WTC11 (cell line): ENCODE measurements at regions not wholly inside any gene's neighbourhood (a gene's known extent, or its start where the extent isn't known, plus 50 kb on each side); places are given as distances from the start of the nearest gene placed in this dataset.

Experiments used
- ATAC-seq: fragments of 200-7000 bp; cut with Tn5 transposase; 2 replicates; pipeline ENCODE4 v1.10.0; 2021; ENCODE audit warnings: mild to moderate bottlenecking, moderate library complexity
- CTCF ChIA-PET: fragments of 300-600 bp; sonication (Branson Sonifier 250); formaldehyde crosslinking; loops from one replicate; lab custom pipeline; 2021; ENCODE audit warnings: antibody characterized with exemption; lab: Charles Lee
- POLR2A ChIA-PET: fragments of 350-600 bp; sonication (Branson Sonifier 250); formaldehyde crosslinking; loops from one replicate; lab custom pipeline; 2021; ENCODE audit warnings: antibody characterized with exemption; lab: Charles Lee
- DNase-seq: peaks from one replicate; pipeline ENCODE4 v3.0.0; 2021; ENCODE audit warnings: low spot score
- H3K27ac Mint-ChIP-seq: 2 replicates; pipeline ENCODE4 v1.8.0; 2021; ENCODE audit warnings: mixed read lengths
- H3K27me3 Mint-ChIP-seq: 2 replicates; pipeline ENCODE4 v1.8.0; 2021; ENCODE audit warnings: low read depth, mild to moderate bottlenecking, moderate library complexity, mixed read lengths
- H3K36me3 Mint-ChIP-seq: 2 replicates; pipeline ENCODE4 v1.8.0; 2021; ENCODE audit warnings: mixed read lengths
- H3K4me1 Mint-ChIP-seq: 2 replicates; pipeline ENCODE4 v1.8.0; 2022; ENCODE audit warnings: mixed read lengths
- H3K4me3 Mint-ChIP-seq: 2 replicates; pipeline ENCODE4 v1.8.0; 2021; ENCODE audit warnings: mild to moderate bottlenecking, moderate library complexity, mixed read lengths
- H3K9me3 Mint-ChIP-seq: 2 replicates; pipeline ENCODE4 v1.8.0; 2021; ENCODE audit warnings: mixed read lengths
- AR ChIP-seq: fragments of 250-450 bp; sonication (Bioruptor Pico); IDR thresholded peaks from 2 replicates; pipeline ENCODE4 v1.9.0; 2021; ENCODE audit warnings: mild to moderate bottlenecking
- ATF6 ChIP-seq: sonication (generic); formaldehyde crosslinking; IDR thresholded peaks from 2 replicates; pipeline ENCODE4 v1.8.1; 2023; ENCODE audit warnings: mild to moderate bottlenecking, missing genetic modification reagents
- CBFB ChIP-seq: sonication (generic); formaldehyde crosslinking; IDR thresholded peaks from 2 replicates; pipeline ENCODE4 v1.8.1; 2022; ENCODE audit warnings: mild to moderate bottlenecking, low read depth, missing genetic modification reagents
- ELF4 ChIP-seq: sonication (generic); formaldehyde crosslinking; IDR thresholded peaks from 2 replicates; pipeline ENCODE4 v1.8.1; 2022; ENCODE audit warnings: low read depth, mild to moderate bottlenecking, moderate library complexity, missing genetic modification reagents
- GABPB1 ChIP-seq: sonication (generic); formaldehyde crosslinking; IDR thresholded peaks from 2 replicates; pipeline ENCODE4 v1.8.1; 2023; ENCODE audit warnings: mild to moderate bottlenecking, missing genetic modification reagents
- IRF2 ChIP-seq: sonication (generic); formaldehyde crosslinking; IDR thresholded peaks from 2 replicates; pipeline ENCODE4 v1.8.0; 2022; ENCODE audit warnings: low read depth, missing genetic modification reagents, borderline replicate concordance
- MXD4 ChIP-seq: fragments of 250-450 bp; sonication (Bioruptor Pico); IDR thresholded peaks from 2 replicates; pipeline ENCODE4 v1.8.0; 2021; ENCODE audit warnings: mild to moderate bottlenecking, moderate library complexity, borderline replicate concordance
- NFATC4 ChIP-seq: fragments of 250-450 bp; sonication (Bioruptor Pico); IDR thresholded peaks from 2 replicates; pipeline ENCODE4 v1.9.0; 2021; ENCODE audit warnings: mild to moderate bottlenecking
- PREB ChIP-seq: sonication (generic); formaldehyde crosslinking; IDR thresholded peaks from 2 replicates; pipeline ENCODE4 v1.8.1; 2022; ENCODE audit warnings: mild to moderate bottlenecking, missing genetic modification reagents, moderate library complexity, borderline replicate concordance
- PRRX2 ChIP-seq: fragments of 250-450 bp; sonication (Bioruptor Pico); IDR thresholded peaks from 2 replicates; pipeline ENCODE4 v1.8.0; 2021; ENCODE audit warnings: mild to moderate bottlenecking
- TEAD4 ChIP-seq: sonication (generic); formaldehyde crosslinking; IDR thresholded peaks from 2 replicates; pipeline ENCODE4 v1.8.0; 2022; ENCODE audit warnings: mild to moderate bottlenecking, missing genetic modification reagents
- USF1 ChIP-seq: sonication (generic); formaldehyde crosslinking; IDR thresholded peaks from 2 replicates; pipeline ENCODE4 v1.8.0; 2022; ENCODE audit warnings: mild to moderate bottlenecking, missing genetic modification reagents
- ZNF138 ChIP-seq: sonication (generic); formaldehyde crosslinking; conservative IDR thresholded peaks from 2 replicates; pipeline ENCODE4 v1.8.1; 2022; ENCODE audit warnings: mild to moderate bottlenecking, moderate library complexity, missing genetic modification reagents
- TF ChIP-seq, protein P1 (sequence below): sonication (generic); formaldehyde crosslinking; IDR thresholded peaks from 2 replicates; pipeline ENCODE4 v1.8.0; 2022; ENCODE audit warnings: mild to moderate bottlenecking, missing genetic modification reagents
- TF ChIP-seq, protein P2 (sequence below): sonication (generic); formaldehyde crosslinking; IDR thresholded peaks from 2 replicates; pipeline ENCODE4 v1.8.0; 2023; ENCODE audit warnings: missing genetic modification reagents
- TF ChIP-seq, protein P3 (sequence below): sonication (generic); formaldehyde crosslinking; IDR thresholded peaks from 2 replicates; pipeline ENCODE4 v1.8.0; 2023; ENCODE audit warnings: mild to moderate bottlenecking, missing genetic modification reagents
- TF ChIP-seq, protein P4 (sequence below): fragments of 200-600 bp; IDR thresholded peaks from 2 replicates; pipeline ENCODE4 v1.8.0; 2022; ENCODE audit warnings: antibody characterized with exemption
- TF ChIP-seq, protein P5 (sequence below): fragments of 250-450 bp; sonication (Bioruptor Pico); IDR thresholded peaks from 2 replicates; pipeline ENCODE4 v2.1.2; 2022; ENCODE audit warnings: mild to moderate bottlenecking, moderate library complexity

GRCh38 chr11:69209421-69210309 is 53.9 kb downstream of the SMIM38 start:
- peak; percentile 7 for DNase-seq
- no peaks in the 10 kb centered on the region for H3K36me3 Mint-ChIP-seq
- POLR2A ChIA-PET = no interaction called here
- peaks cover 6% of the 10 kb centered on the region; the same call in 1 of the 2 replicates for H3K4me1 Mint-ChIP-seq
- H3K27ac Mint-ChIP-seq = peak overlapping the region; percentile 41; the same call in 1 of the 2 replicates
- peaks cover 3% of the 10 kb centered on the region; the same call in 1 of the 2 replicates for H3K27me3 Mint-ChIP-seq
- TF ChIP-seq PRRX2 (CRISPR knock-in tag) (no peak), PREB (CRISPR knock-in tag) (no peak), GABPB1 (no peak), USF1 (no peak), CBFB (CRISPR knock-in tag) (no peak), ZNF138 (CRISPR knock-in tag) (no peak), NFATC4 (CRISPR knock-in tag) (no peak), MXD4 (CRISPR knock-in tag) (no peak), ELF4 (CRISPR knock-in tag) (no peak), AR (CRISPR knock-in tag) (no peak), ATF6 (CRISPR knock-in tag) (no peak), TEAD4 (no peak), IRF2 (no peak)
- TF ChIP-seq, protein P1, sequence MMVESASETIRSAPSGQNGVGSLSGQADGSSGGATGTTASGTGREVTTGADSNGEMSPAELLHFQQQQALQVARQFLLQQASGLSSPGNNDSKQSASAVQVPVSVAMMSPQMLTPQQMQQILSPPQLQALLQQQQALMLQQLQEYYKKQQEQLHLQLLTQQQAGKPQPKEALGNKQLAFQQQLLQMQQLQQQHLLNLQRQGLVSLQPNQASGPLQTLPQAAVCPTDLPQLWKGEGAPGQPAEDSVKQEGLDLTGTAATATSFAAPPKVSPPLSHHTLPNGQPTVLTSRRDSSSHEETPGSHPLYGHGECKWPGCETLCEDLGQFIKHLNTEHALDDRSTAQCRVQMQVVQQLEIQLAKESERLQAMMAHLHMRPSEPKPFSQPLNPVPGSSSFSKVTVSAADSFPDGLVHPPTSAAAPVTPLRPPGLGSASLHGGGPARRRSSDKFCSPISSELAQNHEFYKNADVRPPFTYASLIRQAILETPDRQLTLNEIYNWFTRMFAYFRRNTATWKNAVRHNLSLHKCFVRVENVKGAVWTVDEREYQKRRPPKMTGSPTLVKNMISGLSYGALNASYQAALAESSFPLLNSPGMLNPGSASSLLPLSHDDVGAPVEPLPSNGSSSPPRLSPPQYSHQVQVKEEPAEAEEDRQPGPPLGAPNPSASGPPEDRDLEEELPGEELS (CRISPR knock-in tag) = no peak
- TF ChIP-seq, protein P2, sequence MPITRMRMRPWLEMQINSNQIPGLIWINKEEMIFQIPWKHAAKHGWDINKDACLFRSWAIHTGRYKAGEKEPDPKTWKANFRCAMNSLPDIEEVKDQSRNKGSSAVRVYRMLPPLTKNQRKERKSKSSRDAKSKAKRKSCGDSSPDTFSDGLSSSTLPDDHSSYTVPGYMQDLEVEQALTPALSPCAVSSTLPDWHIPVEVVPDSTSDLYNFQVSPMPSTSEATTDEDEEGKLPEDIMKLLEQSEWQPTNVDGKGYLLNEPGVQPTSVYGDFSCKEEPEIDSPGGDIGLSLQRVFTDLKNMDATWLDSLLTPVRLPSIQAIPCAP (CRISPR knock-in tag) = no peak
- TF ChIP-seq, protein P3, sequence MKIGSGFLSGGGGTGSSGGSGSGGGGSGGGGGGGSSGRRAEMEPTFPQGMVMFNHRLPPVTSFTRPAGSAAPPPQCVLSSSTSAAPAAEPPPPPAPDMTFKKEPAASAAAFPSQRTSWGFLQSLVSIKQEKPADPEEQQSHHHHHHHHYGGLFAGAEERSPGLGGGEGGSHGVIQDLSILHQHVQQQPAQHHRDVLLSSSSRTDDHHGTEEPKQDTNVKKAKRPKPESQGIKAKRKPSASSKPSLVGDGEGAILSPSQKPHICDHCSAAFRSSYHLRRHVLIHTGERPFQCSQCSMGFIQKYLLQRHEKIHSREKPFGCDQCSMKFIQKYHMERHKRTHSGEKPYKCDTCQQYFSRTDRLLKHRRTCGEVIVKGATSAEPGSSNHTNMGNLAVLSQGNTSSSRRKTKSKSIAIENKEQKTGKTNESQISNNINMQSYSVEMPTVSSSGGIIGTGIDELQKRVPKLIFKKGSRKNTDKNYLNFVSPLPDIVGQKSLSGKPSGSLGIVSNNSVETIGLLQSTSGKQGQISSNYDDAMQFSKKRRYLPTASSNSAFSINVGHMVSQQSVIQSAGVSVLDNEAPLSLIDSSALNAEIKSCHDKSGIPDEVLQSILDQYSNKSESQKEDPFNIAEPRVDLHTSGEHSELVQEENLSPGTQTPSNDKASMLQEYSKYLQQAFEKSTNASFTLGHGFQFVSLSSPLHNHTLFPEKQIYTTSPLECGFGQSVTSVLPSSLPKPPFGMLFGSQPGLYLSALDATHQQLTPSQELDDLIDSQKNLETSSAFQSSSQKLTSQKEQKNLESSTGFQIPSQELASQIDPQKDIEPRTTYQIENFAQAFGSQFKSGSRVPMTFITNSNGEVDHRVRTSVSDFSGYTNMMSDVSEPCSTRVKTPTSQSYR (CRISPR knock-in tag) = no peak
- TF ChIP-seq, protein P4, sequence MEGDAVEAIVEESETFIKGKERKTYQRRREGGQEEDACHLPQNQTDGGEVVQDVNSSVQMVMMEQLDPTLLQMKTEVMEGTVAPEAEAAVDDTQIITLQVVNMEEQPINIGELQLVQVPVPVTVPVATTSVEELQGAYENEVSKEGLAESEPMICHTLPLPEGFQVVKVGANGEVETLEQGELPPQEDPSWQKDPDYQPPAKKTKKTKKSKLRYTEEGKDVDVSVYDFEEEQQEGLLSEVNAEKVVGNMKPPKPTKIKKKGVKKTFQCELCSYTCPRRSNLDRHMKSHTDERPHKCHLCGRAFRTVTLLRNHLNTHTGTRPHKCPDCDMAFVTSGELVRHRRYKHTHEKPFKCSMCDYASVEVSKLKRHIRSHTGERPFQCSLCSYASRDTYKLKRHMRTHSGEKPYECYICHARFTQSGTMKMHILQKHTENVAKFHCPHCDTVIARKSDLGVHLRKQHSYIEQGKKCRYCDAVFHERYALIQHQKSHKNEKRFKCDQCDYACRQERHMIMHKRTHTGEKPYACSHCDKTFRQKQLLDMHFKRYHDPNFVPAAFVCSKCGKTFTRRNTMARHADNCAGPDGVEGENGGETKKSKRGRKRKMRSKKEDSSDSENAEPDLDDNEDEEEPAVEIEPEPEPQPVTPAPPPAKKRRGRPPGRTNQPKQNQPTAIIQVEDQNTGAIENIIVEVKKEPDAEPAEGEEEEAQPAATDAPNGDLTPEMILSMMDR = no peak
- TF ChIP-seq, protein P5, sequence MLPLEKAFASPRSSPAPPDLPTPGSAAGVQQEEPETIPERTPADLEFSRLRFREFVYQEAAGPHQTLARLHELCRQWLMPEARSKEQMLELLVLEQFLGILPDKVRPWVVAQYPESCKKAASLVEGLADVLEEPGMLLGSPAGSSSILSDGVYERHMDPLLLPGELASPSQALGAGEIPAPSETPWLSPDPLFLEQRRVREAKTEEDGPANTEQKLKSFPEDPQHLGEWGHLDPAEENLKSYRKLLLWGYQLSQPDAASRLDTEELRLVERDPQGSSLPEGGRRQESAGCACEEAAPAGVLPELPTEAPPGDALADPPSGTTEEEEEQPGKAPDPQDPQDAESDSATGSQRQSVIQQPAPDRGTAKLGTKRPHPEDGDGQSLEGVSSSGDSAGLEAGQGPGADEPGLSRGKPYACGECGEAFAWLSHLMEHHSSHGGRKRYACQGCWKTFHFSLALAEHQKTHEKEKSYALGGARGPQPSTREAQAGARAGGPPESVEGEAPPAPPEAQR = no peak
- TF ChIP-seq, all 79 proteins: peak for 0
- H3K4me3 Mint-ChIP-seq = no peak overlapping the region
- peaks cover 10% of the 10 kb centered on the region for H3K9me3 Mint-ChIP-seq
- CTCF ChIA-PET = interaction anchor here (1.0 to 2.5 kb wide), 2 partner anchors 78 to 108 kb away, joined by 4 to 12 read pairs; no protein-coding TSS in a partner anchor
- no peak for ATAC-seq
